MM.1S (cell line): ENCODE measurements at regions not wholly inside any gene's neighbourhood (a gene's known extent, or its start where the extent isn't known, plus 50 kb on each side); places are given as distances from the start of the nearest gene placed in this dataset.
"Not testable (repeated sequence)": the region's sequence is repeated elsewhere in the genome, so short reads cannot be mapped to it uniquely, and the experiment has no call there.

Experiments used
- DNase-seq: peaks from one replicate; pipeline ENCODE4 v3.0.0-alpha.2; 2015
- H2AFZ ChIP-seq: fragments of 300-600 bp; sonication (generic); 2 replicates; pipeline ENCODE4 v1.6.0; 2016; ENCODE audit warnings: antibody characterized with exemption, low read length
- H3F3A ChIP-seq: fragments of 300-600 bp; sonication (generic); 2 replicates; pipeline ENCODE4 v1.6.1; 2016; ENCODE audit warnings: mild to moderate bottlenecking, antibody characterized with exemption, low read length, moderate library complexity, mixed read lengths; ENCODE audit not compliant: insufficient read depth
- H3K27ac ChIP-seq: fragments of 300-600 bp; sonication (generic); 2 replicates; pipeline ENCODE4 v1.5.1; 2016; ENCODE audit warnings: mild to moderate bottlenecking, low read length
- H3K27me3 ChIP-seq: fragments of 300-600 bp; sonication (generic); replicated peaks from 2 replicates; pipeline ENCODE4 v1.6.0; 2016; ENCODE audit warnings: low read length; ENCODE audit not compliant: insufficient read depth
- H3K36me3 ChIP-seq: fragments of 300-600 bp; sonication (generic); replicated peaks from 2 replicates; pipeline ENCODE4 v1.6.1; 2016; ENCODE audit warnings: mild to moderate bottlenecking, low read length, mixed read lengths; ENCODE audit not compliant: insufficient read depth
- H3K4me1 ChIP-seq: fragments of 300-600 bp; sonication (generic); 2 replicates; pipeline ENCODE4 v1.6.1; 2016; ENCODE audit warnings: low read length, mixed read lengths
- H3K4me2 ChIP-seq: fragments of 300-600 bp; sonication (generic); 2 replicates; pipeline ENCODE4 v1.6.0; 2016; ENCODE audit warnings: low read depth, low read length
- H3K4me3 ChIP-seq: fragments of 300-600 bp; sonication (generic); 2 replicates; pipeline ENCODE4 v1.5.1; 2016; ENCODE audit warnings: low read length, mixed read lengths
- H3K79me2 ChIP-seq: fragments of 300-600 bp; sonication (generic); 2 replicates; pipeline ENCODE4 v1.6.1; 2016; ENCODE audit warnings: mixed run types, low read length, mixed read lengths
- H3K9ac ChIP-seq: fragments of 300-600 bp; sonication (generic); 2 replicates; pipeline ENCODE4 v1.6.1; 2016; ENCODE audit warnings: low read length, mixed read lengths
- H3K9me2 ChIP-seq: fragments of 300-600 bp; sonication (generic); replicated peaks from 2 replicates; pipeline ENCODE4 v1.6.1; 2016; ENCODE audit warnings: mild to moderate bottlenecking, low read length, mixed read lengths; ENCODE audit not compliant: insufficient read depth
- H3K9me3 ChIP-seq: fragments of 300-600 bp; sonication (generic); replicated peaks from 2 replicates; pipeline ENCODE4 v1.6.1; 2016; ENCODE audit warnings: mild to moderate bottlenecking, low read length, mixed read lengths; ENCODE audit not compliant: insufficient read depth
- H4K20me1 ChIP-seq: fragments of 300-600 bp; sonication (generic); 2 replicates; pipeline ENCODE4 v1.6.1; 2016; ENCODE audit warnings: mild to moderate bottlenecking, low read length, moderate library complexity, mixed read lengths; ENCODE audit not compliant: insufficient read depth
- CTCF ChIP-seq: fragments of 300-600 bp; sonication (generic); IDR thresholded peaks from 2 replicates; pipeline ENCODE4 v1.5.1; 2016; ENCODE audit warnings: antibody characterized with exemption, low read length, mixed read lengths
- EZH2 ChIP-seq: fragments of 300-600 bp; sonication (generic); optimal IDR thresholded peaks from 2 replicates; pipeline ENCODE3; 2017; ENCODE audit warnings: low read depth, mild to moderate bottlenecking, antibody characterized with exemption, low read length, mixed read lengths
- EZH2phosphoT487 ChIP-seq: fragments of 300-600 bp; sonication (generic); IDR thresholded peaks from 2 replicates; pipeline ENCODE4 v1.6.1; 2018; ENCODE audit warnings: antibody characterized with exemption, low read length

- H3K79me2 ChIP-seq, result no peaks in the 10 kb centered on the region
- H3K4me2 ChIP-seq, result peak overlapping the region; percentile 40; the same call in 1 of the 2 replicates
- no peaks in the 10 kb centered on the region for H4K20me1 ChIP-seq
- peak overlapping the region; percentile 42 for H2AFZ ChIP-seq
- no peaks in the 10 kb centered on the region for H3K36me3 ChIP-seq
- no peak overlapping the region for H3K27ac ChIP-seq
- no peaks in the 10 kb centered on the region for H3K27me3 ChIP-seq
- no peaks in the 10 kb centered on the region for H3K4me1 ChIP-seq
- peak; percentile 78 for DNase-seq
- peak overlapping the region; percentile 34; the same call in 1 of the 2 replicates for H3K4me3 ChIP-seq
- H3K9me3 ChIP-seq, result no peaks in the 10 kb centered on the region
- no peaks in the 10 kb centered on the region for H3K9me2 ChIP-seq
- TF ChIP-seq CTCF (peak; percentile 29), EZH2 (no peak), EZH2phosphoT487 (no peak)
- no peak overlapping the region for H3K9ac ChIP-seq
- no peaks in the 10 kb centered on the region for H3F3A ChIP-seq
These were observed 480.9 kb downstream of the PCDH11X start for GRCh38 chrX:92260102-92260501.

GRCh38 chrX:92270936-92271855 is 492.0 kb downstream of the PCDH11X start:
- Histone ChIP-seq H3K4me1 (no peaks in the 10 kb centered on the region), H3K4me3 (peak overlapping the region; percentile 19; the same call in 1 of the 2 replicates), H3K9me2 (no peaks in the 10 kb centered on the region), H3K36me3 (no peaks in the 10 kb centered on the region), H4K20me1 (no peaks in the 10 kb centered on the region), H2AFZ (peak overlapping the region; percentile 71), H3K9me3 (no peaks in the 10 kb centered on the region), H3F3A (no peaks in the 10 kb centered on the region), H3K4me2 (peak overlapping the region; percentile 37; the same call in 1 of the 2 replicates), H3K27me3 (no peaks in the 10 kb centered on the region), H3K79me2 (no peaks in the 10 kb centered on the region), H3K9ac (no peak overlapping the region), H3K27ac (no peak overlapping the region)
- TF ChIP-seq EZH2phosphoT487, result no peak
- no peak for TF ChIP-seq CTCF
- TF ChIP-seq EZH2, result no peak
- DNase-seq, result no peak

GRCh38 chrX:92278556-92278955 is 499.4 kb downstream of the PCDH11X start:
- not testable (repeated sequence) for H3K9me2 ChIP-seq, H4K20me1 ChIP-seq, H3K4me2 ChIP-seq, H3K4me1 ChIP-seq, H3K4me3 ChIP-seq, H2AFZ ChIP-seq, H3K27me3 ChIP-seq, H3K9me3 ChIP-seq, DNase-seq, H3K27ac ChIP-seq, H3K79me2 ChIP-seq, H3K9ac ChIP-seq, H3K36me3 ChIP-seq, H3F3A ChIP-seq

GRCh38 chrX:92280347-92280746 is 501.2 kb downstream of the PCDH11X start:
- H3K79me2 ChIP-seq, H3F3A ChIP-seq, H3K9ac ChIP-seq, H3K27me3 ChIP-seq, H3K4me3 ChIP-seq, H4K20me1 ChIP-seq, H3K9me3 ChIP-seq, H3K27ac ChIP-seq, H3K9me2 ChIP-seq, H2AFZ ChIP-seq, H3K4me2 ChIP-seq, H3K4me1 ChIP-seq, DNase-seq, H3K36me3 ChIP-seq: not testable (repeated sequence)
